GM12878 (cell line): ENCODE measurements at regions not wholly inside any gene's neighbourhood (a gene's known extent, or its start where the extent isn't known, plus 50 kb on each side); places are given as distances from the start of the nearest gene placed in this dataset.

Experiments
- ATAC-seq: fragments of 200-7000 bp; cut with Tn5 transposase; 3 replicates; pipeline ENCODE4 v1.9.1; 2020; ENCODE audit warnings: mild to moderate bottlenecking, moderate library complexity
- BruUV-seq: library from RNA; stranded (reverse); fragments of 400-500 nt; replicated peaks from 2 replicates; lab custom pipeline; 2021; lab: Mats Ljungman, UMichigan
- CTCF ChIA-PET: fragments of 300-600 bp; sonication (Branson Sonifier 250); formaldehyde crosslinking; extraction: SDS; loops from one replicate; lab custom pipeline; 2021; ENCODE audit warnings: inconsistent platforms; lab: Yijun Ruan, JAX
- POLR2A ChIA-PET: fragments of 350-600 bp; formaldehyde crosslinking; extraction: SDS; loops from one replicate; lab custom pipeline; 2021; ENCODE audit warnings: inconsistent platforms; lab: Charles Lee
- RAD21 ChIA-PET: fragments of 300-600 bp; sonication (Branson Sonifier 250); formaldehyde crosslinking; loops from one replicate; lab custom pipeline; 2023; ENCODE audit warnings: antibody characterized with exemption; ENCODE audit not compliant: unreplicated experiment; lab: Charles Lee
- SMC1A ChIA-PET: fragments of 300-600 bp; sonication (Branson Sonifier 250); formaldehyde crosslinking; loops from one replicate; lab custom pipeline; 2023; ENCODE audit not compliant: unreplicated experiment, uncharacterized antibody; lab: Charles Lee
- DNase-seq: peaks from one replicate; pipeline ENCODE4 v3.0.0-alpha.2; 2011; ENCODE audit warnings: low read depth, low spot score
- FAIRE-seq: peaks from 3 replicates; lab custom pipeline; 2011; peaks lifted over from hg19 to GRCh38; lab: Jason Lieb, UNC
- H2AFZ ChIP-seq: 2 replicates; pipeline ENCODE4 v1.6.0; 2011; ENCODE audit warnings: low read depth, low read length, control low read depth; ENCODE audit not compliant: control insufficient read depth
- H3K27ac ChIP-seq: 2 replicates; pipeline ENCODE4 v1.5.1; 2011; ENCODE audit warnings: control low read depth; ENCODE audit not compliant: control insufficient read depth, insufficient read depth
- H3K27me3 ChIP-seq, 2 experiments: replicated peaks in 1 of 2; 2 replicates each; pipeline versions ENCODE4 v1.6.0 to v1.6.1; 2011; ENCODE audit warnings: low read length in 1 of 2; ENCODE audit not compliant: control insufficient read depth in 2 of 2, insufficient read depth in 2 of 2
- H3K36me3 ChIP-seq, 2 experiments: 2 replicates each; pipeline ENCODE4 v1.5.1; 2011; ENCODE audit warnings: low read length in 1 of 2; ENCODE audit not compliant: control insufficient read depth in 2 of 2, insufficient read depth in 2 of 2
- H3K4me1 ChIP-seq: 2 replicates; pipeline ENCODE4 v1.6.1; 2011; ENCODE audit warnings: mild to moderate bottlenecking, low read length, moderate library complexity, mixed read lengths; ENCODE audit not compliant: control insufficient read depth, insufficient read depth
- H3K4me2 ChIP-seq: 2 replicates; pipeline ENCODE4 v1.6.0; 2011; ENCODE audit warnings: control low read depth; ENCODE audit not compliant: control insufficient read depth, insufficient read depth
- H3K4me3 ChIP-seq: fragments of 200-600 bp; sonication (generic); 2 replicates; pipeline ENCODE4 v1.5.1; 2016
- H3K79me2 ChIP-seq: 2 replicates; pipeline ENCODE4 v1.6.0; 2011; ENCODE audit warnings: low read length; ENCODE audit not compliant: control insufficient read depth, insufficient read depth
- H3K9ac ChIP-seq: 2 replicates; pipeline ENCODE4 v1.8.0; 2011; ENCODE audit warnings: low read length, control low read depth, mixed read lengths; ENCODE audit not compliant: control insufficient read depth, insufficient read depth
- H3K9me3 ChIP-seq: replicated peaks from 3 replicates; pipeline ENCODE4 v1.5.1; 2011; ENCODE audit warnings: mild to moderate bottlenecking, low read length; ENCODE audit not compliant: control insufficient read depth, insufficient read depth
- H4K20me1 ChIP-seq: 2 replicates; pipeline ENCODE4 v1.6.0; 2011; ENCODE audit not compliant: control insufficient read depth, insufficient read depth
- EED ChIP-seq: sonication (generic); IDR thresholded peaks from 2 replicates; pipeline ENCODE4 v1.6.1; 2016; ENCODE audit warnings: antibody characterized with exemption, low read depth
- ELK1 ChIP-seq: IDR thresholded peaks from 2 replicates; pipeline ENCODE4 v1.6.1; 2012; ENCODE audit warnings: low read depth, low read length, improper control_type of control experiment
- NR2F1 ChIP-seq: fragments of 450-650 bp; conservative IDR thresholded peaks from 2 replicates; pipeline ENCODE4 v1.6.1; 2017; ENCODE audit warnings: mild to moderate bottlenecking
- RCOR1 ChIP-seq: conservative IDR thresholded peaks from 2 replicates; pipeline ENCODE4 v1.6.1; 2012; ENCODE audit warnings: low read depth, low read length, improper control_type of control experiment
- RFX5 ChIP-seq: IDR thresholded peaks from 2 replicates; pipeline ENCODE4 v1.6.1; 2011; ENCODE audit warnings: low read depth, low read length, improper control_type of control experiment
- SIN3A ChIP-seq: IDR thresholded peaks from 2 replicates; pipeline ENCODE4 v1.6.1; 2012; ENCODE audit warnings: low read depth, low read length, improper control_type of control experiment
- SP1 ChIP-seq: IDR thresholded peaks from one replicate; pipeline ENCODE4 v1.6.1; 2011; ENCODE audit warnings: low read depth, low read length
- TCF12 ChIP-seq: IDR thresholded peaks from 2 replicates; pipeline ENCODE4 v1.6.1; 2011; ENCODE audit warnings: low read depth, mild to moderate bottlenecking, low read length
- YBX1 ChIP-seq: fragments of 450-650 bp; IDR thresholded peaks from 2 replicates; pipeline ENCODE4 v1.6.1; 2016; ENCODE audit warnings: antibody characterized with exemption
- WGBS: methylation state at CpG from one replicate; pipeline ENCODE4 v1.1.6; 2016; ENCODE audit warnings: low lambda C conversion rate; ENCODE audit not compliant: insufficient replicate concordance, insufficient coverage; ENCODE audit errors: missing lambda C conversion rate; 5-methylcytosine and 5-hydroxymethylcytosine counted together
- in situ Hi-C: fragments of 300-500 bp; cut with MboI; formaldehyde crosslinking; loops from 9 replicates; pipeline ENCODE4 v1.14.3; 2018; ENCODE audit warnings: mixed read lengths
- intact Hi-C: fragments of 100-400 bp; cut with micrococcal nuclease; formaldehyde crosslinking; loops from one replicate; pipeline ENCODE4 v1.14.2; 2022; ENCODE audit not compliant: unreplicated experiment
- TF ChIP-seq, protein P1 (sequence below): fragments of 450-650 bp; formaldehyde crosslinking; IDR thresholded peaks from 2 replicates; pipeline ENCODE4 v1.4.0; 2022; ENCODE audit warnings: mild to moderate bottlenecking, moderate library complexity
- TF ChIP-seq, protein P2 (sequence below): fragments of 150-350 bp; IDR thresholded peaks from 2 replicates; pipeline ENCODE4 v1.6.1; 2016; ENCODE audit warnings: low read depth, low read length
- TF ChIP-seq, protein P3 (sequence below): IDR thresholded peaks from 2 replicates; pipeline ENCODE4 v1.6.1; 2011; ENCODE audit warnings: borderline replicate concordance, low read depth, mild to moderate bottlenecking, moderate library complexity, low read length; ENCODE audit not compliant: insufficient read depth, poor library complexity, severe bottlenecking
- TF ChIP-seq, protein P4 (sequence below), 3 experiments: IDR thresholded peaks in 2 of 3; conservative IDR thresholded peaks in 1 of 3; 2 replicates each; pipeline ENCODE4 v1.5.1; 2011; ENCODE audit warnings: low read depth in 3 of 3, low read length in 3 of 3, mild to moderate bottlenecking in 3 of 3, control low read depth in 2 of 3, moderate library complexity in 2 of 3, inconsistent platforms in 1 of 3, mixed read lengths in 1 of 3; ENCODE audit not compliant: control insufficient read depth in 2 of 3, insufficient read depth in 1 of 3; ENCODE audit errors: extremely low read depth in 1 of 3

DNA sequence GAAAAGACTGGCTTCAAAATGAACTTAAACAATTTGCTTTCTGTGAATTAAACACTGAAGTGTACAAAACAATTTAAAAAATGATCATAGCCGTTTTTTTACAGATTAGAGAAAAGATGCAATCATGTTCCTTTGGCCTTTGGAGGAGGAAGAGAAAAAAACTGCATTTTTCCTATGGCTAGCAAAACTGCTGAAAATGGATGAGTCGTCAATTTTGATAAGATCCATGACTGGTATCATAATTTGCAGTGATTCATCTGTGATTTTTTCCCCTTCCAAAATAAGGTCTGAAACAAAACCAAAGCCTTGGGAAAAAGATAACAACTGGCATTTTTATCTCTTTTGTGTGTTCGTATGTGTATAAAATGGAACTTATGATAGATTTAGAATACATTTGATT lies 255.6 kb upstream of the SATB1 start:
- RAD21 ChIA-PET = no interaction called here
- Histone ChIP-seq H3K9ac (no peak overlapping the region), H4K20me1 (no peaks in the 10 kb centered on the region), H3K4me2 (no peak overlapping the region), H2AFZ (no peak overlapping the region), H3K27ac (no peak overlapping the region), H3K79me2 (no peaks in the 10 kb centered on the region), H3K36me3 (no peaks in the 10 kb centered on the region), H3K27me3 (no peaks in the 10 kb centered on the region), H3K4me3 (no peak overlapping the region), H3K9me3 (no peaks in the 10 kb centered on the region; the same call in 2 of the 3 replicates), H3K4me1 (no peaks in the 10 kb centered on the region)
- POLR2A ChIA-PET = no interaction called here
- in situ Hi-C loops (no loop called here), intact Hi-C loops (no loop called here)
- no peak for DNase-seq
- CTCF ChIA-PET = no interaction called here
- SMC1A ChIA-PET = no interaction called here
- 49% methylated on average over 3 of the region's 3 CpGs for WGBS
- no peak for ATAC-seq
- FAIRE-seq = no peak
- no TSS peak for BruUV-seq
- TF ChIP-seq RFX5 (no peak), ELK1 (no peak), NR2F1 (no peak), RCOR1 (no peak), EED (no peak), SIN3A (no peak), YBX1 (no peak), TCF12 (no peak), SP1 (no peak)
- TF ChIP-seq, protein P1, sequence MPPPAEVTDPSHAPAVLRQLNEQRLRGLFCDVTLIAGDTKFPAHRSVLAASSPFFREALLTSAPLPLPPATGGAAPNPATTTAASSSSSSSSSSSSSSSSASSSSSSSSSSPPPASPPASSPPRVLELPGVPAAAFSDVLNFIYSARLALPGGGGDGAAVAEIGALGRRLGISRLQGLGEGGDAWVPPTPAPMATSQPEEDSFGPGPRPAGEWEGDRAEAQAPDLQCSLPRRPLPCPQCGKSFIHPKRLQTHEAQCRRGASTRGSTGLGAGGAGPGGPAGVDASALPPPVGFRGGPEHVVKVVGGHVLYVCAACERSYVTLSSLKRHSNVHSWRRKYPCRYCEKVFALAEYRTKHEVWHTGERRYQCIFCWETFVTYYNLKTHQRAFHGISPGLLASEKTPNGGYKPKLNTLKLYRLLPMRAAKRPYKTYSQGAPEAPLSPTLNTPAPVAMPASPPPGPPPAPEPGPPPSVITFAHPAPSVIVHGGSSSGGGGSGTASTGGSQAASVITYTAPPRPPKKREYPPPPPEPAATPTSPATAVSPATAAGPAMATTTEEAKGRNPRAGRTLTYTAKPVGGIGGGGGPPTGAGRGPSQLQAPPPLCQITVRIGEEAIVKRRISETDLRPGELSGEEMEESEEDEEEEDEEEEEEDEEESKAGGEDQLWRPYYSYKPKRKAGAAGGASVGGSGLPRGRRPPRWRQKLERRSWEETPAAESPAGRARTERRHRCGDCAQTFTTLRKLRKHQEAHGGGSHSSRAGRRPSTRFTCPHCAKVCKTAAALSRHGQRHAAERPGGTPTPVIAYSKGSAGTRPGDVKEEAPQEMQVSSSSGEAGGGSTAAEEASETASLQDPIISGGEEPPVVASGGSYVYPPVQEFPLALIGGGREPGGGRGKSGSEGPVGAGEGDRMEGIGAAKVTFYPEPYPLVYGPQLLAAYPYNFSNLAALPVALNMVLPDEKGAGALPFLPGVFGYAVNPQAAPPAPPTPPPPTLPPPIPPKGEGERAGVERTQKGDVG (CRISPR knock-in tag) = no peak
- TF ChIP-seq, protein P2, sequence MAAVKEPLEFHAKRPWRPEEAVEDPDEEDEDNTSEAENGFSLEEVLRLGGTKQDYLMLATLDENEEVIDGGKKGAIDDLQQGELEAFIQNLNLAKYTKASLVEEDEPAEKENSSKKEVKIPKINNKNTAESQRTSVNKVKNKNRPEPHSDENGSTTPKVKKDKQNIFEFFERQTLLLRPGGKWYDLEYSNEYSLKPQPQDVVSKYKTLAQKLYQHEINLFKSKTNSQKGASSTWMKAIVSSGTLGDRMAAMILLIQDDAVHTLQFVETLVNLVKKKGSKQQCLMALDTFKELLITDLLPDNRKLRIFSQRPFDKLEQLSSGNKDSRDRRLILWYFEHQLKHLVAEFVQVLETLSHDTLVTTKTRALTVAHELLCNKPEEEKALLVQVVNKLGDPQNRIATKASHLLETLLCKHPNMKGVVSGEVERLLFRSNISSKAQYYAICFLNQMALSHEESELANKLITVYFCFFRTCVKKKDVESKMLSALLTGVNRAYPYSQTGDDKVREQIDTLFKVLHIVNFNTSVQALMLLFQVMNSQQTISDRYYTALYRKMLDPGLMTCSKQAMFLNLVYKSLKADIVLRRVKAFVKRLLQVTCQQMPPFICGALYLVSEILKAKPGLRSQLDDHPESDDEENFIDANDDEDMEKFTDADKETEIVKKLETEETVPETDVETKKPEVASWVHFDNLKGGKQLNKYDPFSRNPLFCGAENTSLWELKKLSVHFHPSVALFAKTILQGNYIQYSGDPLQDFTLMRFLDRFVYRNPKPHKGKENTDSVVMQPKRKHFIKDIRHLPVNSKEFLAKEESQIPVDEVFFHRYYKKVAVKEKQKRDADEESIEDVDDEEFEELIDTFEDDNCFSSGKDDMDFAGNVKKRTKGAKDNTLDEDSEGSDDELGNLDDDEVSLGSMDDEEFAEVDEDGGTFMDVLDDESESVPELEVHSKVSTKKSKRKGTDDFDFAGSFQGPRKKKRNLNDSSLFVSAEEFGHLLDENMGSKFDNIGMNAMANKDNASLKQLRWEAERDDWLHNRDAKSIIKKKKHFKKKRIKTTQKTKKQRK = no peak
- TF ChIP-seq, protein P3, sequence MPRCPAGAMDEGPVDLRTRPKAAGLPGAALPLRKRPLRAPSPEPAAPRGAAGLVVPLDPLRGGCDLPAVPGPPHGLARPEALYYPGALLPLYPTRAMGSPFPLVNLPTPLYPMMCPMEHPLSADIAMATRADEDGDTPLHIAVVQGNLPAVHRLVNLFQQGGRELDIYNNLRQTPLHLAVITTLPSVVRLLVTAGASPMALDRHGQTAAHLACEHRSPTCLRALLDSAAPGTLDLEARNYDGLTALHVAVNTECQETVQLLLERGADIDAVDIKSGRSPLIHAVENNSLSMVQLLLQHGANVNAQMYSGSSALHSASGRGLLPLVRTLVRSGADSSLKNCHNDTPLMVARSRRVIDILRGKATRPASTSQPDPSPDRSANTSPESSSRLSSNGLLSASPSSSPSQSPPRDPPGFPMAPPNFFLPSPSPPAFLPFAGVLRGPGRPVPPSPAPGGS = no peak
- TF ChIP-seq, protein P4, sequence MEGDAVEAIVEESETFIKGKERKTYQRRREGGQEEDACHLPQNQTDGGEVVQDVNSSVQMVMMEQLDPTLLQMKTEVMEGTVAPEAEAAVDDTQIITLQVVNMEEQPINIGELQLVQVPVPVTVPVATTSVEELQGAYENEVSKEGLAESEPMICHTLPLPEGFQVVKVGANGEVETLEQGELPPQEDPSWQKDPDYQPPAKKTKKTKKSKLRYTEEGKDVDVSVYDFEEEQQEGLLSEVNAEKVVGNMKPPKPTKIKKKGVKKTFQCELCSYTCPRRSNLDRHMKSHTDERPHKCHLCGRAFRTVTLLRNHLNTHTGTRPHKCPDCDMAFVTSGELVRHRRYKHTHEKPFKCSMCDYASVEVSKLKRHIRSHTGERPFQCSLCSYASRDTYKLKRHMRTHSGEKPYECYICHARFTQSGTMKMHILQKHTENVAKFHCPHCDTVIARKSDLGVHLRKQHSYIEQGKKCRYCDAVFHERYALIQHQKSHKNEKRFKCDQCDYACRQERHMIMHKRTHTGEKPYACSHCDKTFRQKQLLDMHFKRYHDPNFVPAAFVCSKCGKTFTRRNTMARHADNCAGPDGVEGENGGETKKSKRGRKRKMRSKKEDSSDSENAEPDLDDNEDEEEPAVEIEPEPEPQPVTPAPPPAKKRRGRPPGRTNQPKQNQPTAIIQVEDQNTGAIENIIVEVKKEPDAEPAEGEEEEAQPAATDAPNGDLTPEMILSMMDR (IDR thresholded peaks at IDR 0.05 in 2 of 3, conservative IDR thresholded peaks at IDR 0.05 in 1 of 3; ENCODE audit: control insufficient read depth in 2 of 3, extremely low read depth in 1 of 3, insufficient read depth in 1 of 3, low read depth in 3 of 3, low read length in 3 of 3) = no peak
